Mucosa of descending colon (tissue), 3 donors: ENCODE measurements at regions not wholly inside any gene's neighbourhood (a gene's known extent, or its start where the extent isn't known, plus 50 kb on each side); places are given as distances from the start of the nearest gene placed in this dataset.

ENCODE experiments used
- ATAC-seq: fragments of 200-7000 bp; cut with Tn5 transposase; one replicate; pipeline ENCODE4 v1.9.1; 2020; ENCODE audit warnings: mild to moderate bottlenecking, moderate library complexity
- DNase-seq, 3 donors: peaks; one replicate each; pipeline ENCODE4 v3.0.0-alpha.2; 2020
- H3K36me3 ChIP-seq: fragments of 200-600 bp; one replicate; pipeline ENCODE4 v1.8.0; 2021; ENCODE audit warnings: low read depth, mild to moderate bottlenecking
- H3K4me1 ChIP-seq: fragments of 200-600 bp; one replicate; pipeline ENCODE4 v1.8.0; 2021; ENCODE audit warnings: low read depth, mild to moderate bottlenecking
- H3K4me3 ChIP-seq: fragments of 200-600 bp; one replicate; pipeline ENCODE4 v1.8.0; 2021; ENCODE audit warnings: mild to moderate bottlenecking
- H3K9me3 ChIP-seq: fragments of 200-600 bp; one replicate; pipeline ENCODE4 v1.8.0; 2021; ENCODE audit warnings: mild to moderate bottlenecking
- CTCF ChIP-seq: fragments of 200-600 bp; IDR thresholded peaks from one replicate; pipeline ENCODE4 v1.8.0; 2022; ENCODE audit warnings: antibody characterized with exemption, mild to moderate bottlenecking
- intact Hi-C, 2 donors: fragments of 100-400 bp; cut with DNase I in 1 of 2; cut with micrococcal nuclease in 1 of 2; formaldehyde crosslinking; loops; one replicate each; pipeline versions ENCODE4 v1.11.0 to v1.11.1; 2022; cut with DNase I, micrococcal nuclease
- donor health status: DM: no; HTN: no; CAD: no; lungs with moderate emphysema.
- donor health status: DM: no; HTN: no; CAD: no.
- donor health status: DM: no; HTN: yes; CAD: no.

- intact Hi-C loops = no loop called here
- Histone ChIP-seq H3K9me3 (no peaks in the 10 kb centered on the region), H3K36me3 (no peaks in the 10 kb centered on the region), H3K4me1 (no peaks in the 10 kb centered on the region), H3K4me3 (no peak overlapping the region)
- no peak for DNase-seq
- no peak for ATAC-seq
- no peak for TF ChIP-seq CTCF
Measured at GRCh38 chr5:103617913-103618312, 55.3 kb upstream of the NUDT12 start.

GRCh38 chr5:103617090-103617489 lies 54.5 kb upstream of the NUDT12 start:
- TF ChIP-seq CTCF = no peak
- intact Hi-C loops = no loop called here
- no peaks in the 10 kb centered on the region for H3K9me3 ChIP-seq
- ATAC-seq (no peak), DNase-seq (no peak)
- H3K4me1 ChIP-seq = no peaks in the 10 kb centered on the region
- no peaks in the 10 kb centered on the region for H3K36me3 ChIP-seq
- H3K4me3 ChIP-seq = no peak overlapping the region

GRCh38 chr5:103612545-103612944 lies 50.0 kb upstream of the NUDT12 start:
- no peaks in the 10 kb centered on the region for H3K4me1 ChIP-seq
- DNase-seq (no peak), ATAC-seq (no peak)
- intact Hi-C loops = no loop called here
- H3K4me3 ChIP-seq = no peak overlapping the region
- no peaks in the 10 kb centered on the region for H3K9me3 ChIP-seq
- no peak for TF ChIP-seq CTCF
- no peaks in the 10 kb centered on the region for H3K36me3 ChIP-seq
